ENCODE measurements at regions not wholly inside any gene's neighbourhood (a gene's known extent, or its start where the extent isn't known, plus 50 kb on each side); places are given as distances from the start of the nearest gene placed in this dataset.

DNA sequence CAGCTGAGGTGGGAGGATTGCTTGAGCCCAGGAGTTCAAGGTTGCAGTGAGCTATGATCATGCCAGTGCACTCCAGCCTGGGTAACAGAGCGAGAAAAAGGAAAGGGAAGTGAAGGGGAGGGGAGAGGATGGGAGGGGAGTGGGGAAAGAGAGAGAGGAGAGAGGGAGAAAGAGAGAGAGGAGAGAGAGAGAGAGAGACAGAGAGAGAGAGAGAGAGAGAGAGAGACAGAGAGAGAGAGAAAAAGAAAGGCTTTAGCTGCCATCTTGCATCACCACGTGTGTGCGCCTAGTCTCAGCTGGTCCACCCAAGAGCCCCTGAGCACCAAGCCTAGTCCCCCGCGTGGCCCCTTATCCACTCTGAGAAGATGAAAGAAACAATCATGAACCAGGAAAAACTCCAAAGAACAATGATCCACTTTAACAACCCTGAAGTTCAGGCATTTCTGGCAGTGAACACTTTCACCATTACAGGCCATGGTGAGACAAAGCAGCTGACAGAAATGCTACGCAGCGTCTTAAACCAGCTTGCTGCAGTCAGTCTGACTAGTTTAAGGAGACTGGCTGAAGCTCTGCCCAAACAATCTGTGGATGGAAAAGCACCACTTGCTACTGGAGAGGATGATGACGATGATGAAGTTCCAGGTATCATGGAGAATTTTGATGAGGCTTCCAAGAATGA, 115.5 kb upstream of the CDC42BPA start:
- no peak for TF ChIP-seq EP300 (conservative IDR thresholded peaks at IDR 0.05; ENCODE audit: poor library complexity, severe bottlenecking)
- TF ChIP-seq, protein P1, sequence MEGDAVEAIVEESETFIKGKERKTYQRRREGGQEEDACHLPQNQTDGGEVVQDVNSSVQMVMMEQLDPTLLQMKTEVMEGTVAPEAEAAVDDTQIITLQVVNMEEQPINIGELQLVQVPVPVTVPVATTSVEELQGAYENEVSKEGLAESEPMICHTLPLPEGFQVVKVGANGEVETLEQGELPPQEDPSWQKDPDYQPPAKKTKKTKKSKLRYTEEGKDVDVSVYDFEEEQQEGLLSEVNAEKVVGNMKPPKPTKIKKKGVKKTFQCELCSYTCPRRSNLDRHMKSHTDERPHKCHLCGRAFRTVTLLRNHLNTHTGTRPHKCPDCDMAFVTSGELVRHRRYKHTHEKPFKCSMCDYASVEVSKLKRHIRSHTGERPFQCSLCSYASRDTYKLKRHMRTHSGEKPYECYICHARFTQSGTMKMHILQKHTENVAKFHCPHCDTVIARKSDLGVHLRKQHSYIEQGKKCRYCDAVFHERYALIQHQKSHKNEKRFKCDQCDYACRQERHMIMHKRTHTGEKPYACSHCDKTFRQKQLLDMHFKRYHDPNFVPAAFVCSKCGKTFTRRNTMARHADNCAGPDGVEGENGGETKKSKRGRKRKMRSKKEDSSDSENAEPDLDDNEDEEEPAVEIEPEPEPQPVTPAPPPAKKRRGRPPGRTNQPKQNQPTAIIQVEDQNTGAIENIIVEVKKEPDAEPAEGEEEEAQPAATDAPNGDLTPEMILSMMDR (IDR thresholded peaks at IDR 0.05; ENCODE audit: poor library complexity, severe bottlenecking): no peak
- TF ChIP-seq, protein P2, sequence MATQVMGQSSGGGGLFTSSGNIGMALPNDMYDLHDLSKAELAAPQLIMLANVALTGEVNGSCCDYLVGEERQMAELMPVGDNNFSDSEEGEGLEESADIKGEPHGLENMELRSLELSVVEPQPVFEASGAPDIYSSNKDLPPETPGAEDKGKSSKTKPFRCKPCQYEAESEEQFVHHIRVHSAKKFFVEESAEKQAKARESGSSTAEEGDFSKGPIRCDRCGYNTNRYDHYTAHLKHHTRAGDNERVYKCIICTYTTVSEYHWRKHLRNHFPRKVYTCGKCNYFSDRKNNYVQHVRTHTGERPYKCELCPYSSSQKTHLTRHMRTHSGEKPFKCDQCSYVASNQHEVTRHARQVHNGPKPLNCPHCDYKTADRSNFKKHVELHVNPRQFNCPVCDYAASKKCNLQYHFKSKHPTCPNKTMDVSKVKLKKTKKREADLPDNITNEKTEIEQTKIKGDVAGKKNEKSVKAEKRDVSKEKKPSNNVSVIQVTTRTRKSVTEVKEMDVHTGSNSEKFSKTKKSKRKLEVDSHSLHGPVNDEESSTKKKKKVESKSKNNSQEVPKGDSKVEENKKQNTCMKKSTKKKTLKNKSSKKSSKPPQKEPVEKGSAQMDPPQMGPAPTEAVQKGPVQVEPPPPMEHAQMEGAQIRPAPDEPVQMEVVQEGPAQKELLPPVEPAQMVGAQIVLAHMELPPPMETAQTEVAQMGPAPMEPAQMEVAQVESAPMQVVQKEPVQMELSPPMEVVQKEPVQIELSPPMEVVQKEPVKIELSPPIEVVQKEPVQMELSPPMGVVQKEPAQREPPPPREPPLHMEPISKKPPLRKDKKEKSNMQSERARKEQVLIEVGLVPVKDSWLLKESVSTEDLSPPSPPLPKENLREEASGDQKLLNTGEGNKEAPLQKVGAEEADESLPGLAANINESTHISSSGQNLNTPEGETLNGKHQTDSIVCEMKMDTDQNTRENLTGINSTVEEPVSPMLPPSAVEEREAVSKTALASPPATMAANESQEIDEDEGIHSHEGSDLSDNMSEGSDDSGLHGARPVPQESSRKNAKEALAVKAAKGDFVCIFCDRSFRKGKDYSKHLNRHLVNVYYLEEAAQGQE (IDR thresholded peaks at IDR 0.05; ENCODE audit: borderline replicate concordance): no peak
- TF ChIP-seq RAD21 (conservative IDR thresholded peaks at IDR 0.05): no peak

Data from neural cell (in vitro differentiated cells).